ENCODE measurements at regions not wholly inside any gene's neighbourhood (a gene's known extent, or its start where the extent isn't known, plus 50 kb on each side); places are given as distances from the start of the nearest gene placed in this dataset.

DNA sequence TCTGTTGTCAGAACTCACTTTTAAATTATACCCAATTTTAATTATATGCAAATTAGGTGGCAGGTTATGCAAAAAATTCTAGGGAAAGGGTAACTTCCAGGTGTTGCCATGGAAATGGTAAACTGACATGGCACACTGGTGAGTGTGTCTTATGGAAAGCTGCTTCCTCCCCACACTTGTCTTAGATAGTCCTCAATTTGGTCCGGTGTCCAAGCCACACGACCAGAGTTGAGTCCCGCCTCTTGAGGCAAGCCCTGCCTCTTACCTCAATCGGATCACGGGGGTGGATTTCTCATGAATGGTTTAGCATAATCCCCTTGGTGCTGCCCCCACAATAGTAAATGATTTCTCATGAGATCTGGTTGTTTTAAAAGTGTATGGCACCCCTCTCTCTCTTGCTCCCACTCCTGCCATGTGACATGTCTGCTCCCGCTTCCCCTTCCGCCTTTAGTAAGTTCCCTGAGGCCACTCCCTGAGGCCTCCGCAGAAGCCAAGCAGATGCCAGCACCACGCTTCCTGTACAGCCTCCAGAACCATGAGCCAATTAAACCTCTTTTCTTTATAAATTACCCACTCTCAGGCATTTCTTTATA, 74.9 kb downstream of the MATN1 start:
- Histone ChIP-seq H3K4me3 (ENCODE audit: low read depth in 1 of 3, low read length in 3 of 3) (no peak overlapping the region), H3K9me3 (ENCODE audit: control insufficient read depth in 4 of 4, low read length in 3 of 4) (no peaks in the 10 kb centered on the region), H3K4me1 (ENCODE audit: control insufficient read depth in 4 of 4, insufficient read depth in 4 of 4, low read length in 3 of 4) (peaks cover 0 to 4% (median 0%) of the 10 kb centered on the region in 4 donors), H3K27me3 (ENCODE audit: control insufficient read depth in 4 of 4, insufficient read depth in 4 of 4, low read length in 3 of 4) (peaks cover 0 to 2% (median 0%) of the 10 kb centered on the region in 4 donors), H3K36me3 (ENCODE audit: control insufficient read depth in 4 of 4, insufficient read depth in 3 of 4, low read depth in 1 of 4, low read length in 3 of 4) (no peaks in the 10 kb centered on the region), H3K9ac (ENCODE audit: low read depth in 1 of 2, low read length in 2 of 2) (no peak overlapping the region), H3K27ac (ENCODE audit: low read depth in 1 of 2, low read length in 2 of 2) (no peak overlapping the region)
- 81% methylated on average over 9 of the region's 9 CpGs for WGBS
- TF ChIP-seq HNF4G (IDR thresholded peaks at IDR 0.05) (no peak), RXRA (IDR thresholded peaks at IDR 0.05) (no peak), FOXA1 (IDR thresholded peaks at IDR 0.05) (no peak), NR2F2 (IDR thresholded peaks at IDR 0.05) (no peak), YY1 (IDR thresholded peaks at IDR 0.05) (no peak), FOXA2 (IDR thresholded peaks at IDR 0.05) (no peak), EGR1 (IDR thresholded peaks at IDR 0.05; ENCODE audit: low read depth in 2 of 2) (no peak), SP1 (IDR thresholded peaks at IDR 0.05) (no peak)
- TF ChIP-seq, protein P1, sequence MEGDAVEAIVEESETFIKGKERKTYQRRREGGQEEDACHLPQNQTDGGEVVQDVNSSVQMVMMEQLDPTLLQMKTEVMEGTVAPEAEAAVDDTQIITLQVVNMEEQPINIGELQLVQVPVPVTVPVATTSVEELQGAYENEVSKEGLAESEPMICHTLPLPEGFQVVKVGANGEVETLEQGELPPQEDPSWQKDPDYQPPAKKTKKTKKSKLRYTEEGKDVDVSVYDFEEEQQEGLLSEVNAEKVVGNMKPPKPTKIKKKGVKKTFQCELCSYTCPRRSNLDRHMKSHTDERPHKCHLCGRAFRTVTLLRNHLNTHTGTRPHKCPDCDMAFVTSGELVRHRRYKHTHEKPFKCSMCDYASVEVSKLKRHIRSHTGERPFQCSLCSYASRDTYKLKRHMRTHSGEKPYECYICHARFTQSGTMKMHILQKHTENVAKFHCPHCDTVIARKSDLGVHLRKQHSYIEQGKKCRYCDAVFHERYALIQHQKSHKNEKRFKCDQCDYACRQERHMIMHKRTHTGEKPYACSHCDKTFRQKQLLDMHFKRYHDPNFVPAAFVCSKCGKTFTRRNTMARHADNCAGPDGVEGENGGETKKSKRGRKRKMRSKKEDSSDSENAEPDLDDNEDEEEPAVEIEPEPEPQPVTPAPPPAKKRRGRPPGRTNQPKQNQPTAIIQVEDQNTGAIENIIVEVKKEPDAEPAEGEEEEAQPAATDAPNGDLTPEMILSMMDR (IDR thresholded peaks at IDR 0.05; ENCODE audit: low read depth, low read length, missing input control): no peak
- TF ChIP-seq, protein P2, sequence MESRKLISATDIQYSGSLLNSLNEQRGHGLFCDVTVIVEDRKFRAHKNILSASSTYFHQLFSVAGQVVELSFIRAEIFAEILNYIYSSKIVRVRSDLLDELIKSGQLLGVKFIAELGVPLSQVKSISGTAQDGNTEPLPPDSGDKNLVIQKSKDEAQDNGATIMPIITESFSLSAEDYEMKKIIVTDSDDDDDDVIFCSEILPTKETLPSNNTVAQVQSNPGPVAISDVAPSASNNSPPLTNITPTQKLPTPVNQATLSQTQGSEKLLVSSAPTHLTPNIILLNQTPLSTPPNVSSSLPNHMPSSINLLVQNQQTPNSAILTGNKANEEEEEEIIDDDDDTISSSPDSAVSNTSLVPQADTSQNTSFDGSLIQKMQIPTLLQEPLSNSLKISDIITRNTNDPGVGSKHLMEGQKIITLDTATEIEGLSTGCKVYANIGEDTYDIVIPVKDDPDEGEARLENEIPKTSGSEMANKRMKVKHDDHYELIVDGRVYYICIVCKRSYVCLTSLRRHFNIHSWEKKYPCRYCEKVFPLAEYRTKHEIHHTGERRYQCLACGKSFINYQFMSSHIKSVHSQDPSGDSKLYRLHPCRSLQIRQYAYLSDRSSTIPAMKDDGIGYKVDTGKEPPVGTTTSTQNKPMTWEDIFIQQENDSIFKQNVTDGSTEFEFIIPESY (IDR thresholded peaks at IDR 0.05): no peak
- no peak for DNase-seq (ENCODE audit: low spot score)

DNA sequence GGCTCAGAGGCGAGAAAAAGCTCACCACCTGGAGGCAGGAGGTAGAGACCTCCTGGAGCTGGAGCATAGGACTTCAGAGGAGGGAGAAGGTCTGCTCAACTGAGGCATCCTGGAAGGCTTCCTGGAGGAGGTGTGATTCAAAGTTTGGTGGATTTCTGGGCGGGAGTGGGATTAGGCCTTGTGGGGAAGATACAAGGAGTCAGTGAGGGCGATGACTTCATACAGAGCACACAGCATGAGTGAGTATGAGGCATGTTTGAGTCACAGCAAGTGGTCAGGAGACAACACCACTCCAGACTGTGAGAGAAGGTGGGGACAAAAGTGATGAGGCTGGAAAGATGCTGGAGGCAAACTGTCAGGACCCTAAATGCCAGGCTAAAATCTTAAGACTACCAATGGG, 77.6 kb downstream of the MATN1 start:
- H3K4me3 ChIP-seq (ENCODE audit: low read depth in 1 of 3, low read length in 3 of 3): no peak overlapping the region
- H3K27me3 ChIP-seq (ENCODE audit: control insufficient read depth in 4 of 4, insufficient read depth in 4 of 4, low read length in 3 of 4): peaks cover 0 to 2% (median 0%) of the 10 kb centered on the region in 4 donors
- no peak overlapping the region for H3K9ac ChIP-seq (ENCODE audit: low read depth in 1 of 2, low read length in 2 of 2)
- H3K4me1 ChIP-seq (ENCODE audit: control insufficient read depth in 4 of 4, insufficient read depth in 4 of 4, low read length in 3 of 4): no peaks in the 10 kb centered on the region
- H3K36me3 ChIP-seq (ENCODE audit: control insufficient read depth in 4 of 4, insufficient read depth in 3 of 4, low read depth in 1 of 4, low read length in 3 of 4): no peaks in the 10 kb centered on the region
- no peak for TF ChIP-seq SP1 (IDR thresholded peaks at IDR 0.05)
- no peak for TF ChIP-seq EGR1 (IDR thresholded peaks at IDR 0.05; ENCODE audit: low read depth in 2 of 2)
- TF ChIP-seq, protein P3, sequence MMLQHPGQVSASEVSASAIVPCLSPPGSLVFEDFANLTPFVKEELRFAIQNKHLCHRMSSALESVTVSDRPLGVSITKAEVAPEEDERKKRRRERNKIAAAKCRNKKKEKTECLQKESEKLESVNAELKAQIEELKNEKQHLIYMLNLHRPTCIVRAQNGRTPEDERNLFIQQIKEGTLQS (IDR thresholded peaks at IDR 0.05): no peak
- TF ChIP-seq NR2F2 (IDR thresholded peaks at IDR 0.05): no peak
- TF ChIP-seq HNF4G (IDR thresholded peaks at IDR 0.05): no peak
- no peak for TF ChIP-seq FOXA2 (IDR thresholded peaks at IDR 0.05)
- TF ChIP-seq RXRA (IDR thresholded peaks at IDR 0.05): no peak
- no peak for TF ChIP-seq RAD21 (IDR thresholded peaks at IDR 0.05)
- TF ChIP-seq TAF1 (conservative IDR thresholded peaks at IDR 0.05): no peak
- no peak for TF ChIP-seq HNF4A (conservative IDR thresholded peaks at IDR 0.05)
- TF ChIP-seq, protein P2 (IDR thresholded peaks at IDR 0.05): no peak
- TF ChIP-seq, protein P1 (IDR thresholded peaks at IDR 0.05; ENCODE audit: low read depth, low read length, missing input control): no peak
- TF ChIP-seq, protein P4, sequence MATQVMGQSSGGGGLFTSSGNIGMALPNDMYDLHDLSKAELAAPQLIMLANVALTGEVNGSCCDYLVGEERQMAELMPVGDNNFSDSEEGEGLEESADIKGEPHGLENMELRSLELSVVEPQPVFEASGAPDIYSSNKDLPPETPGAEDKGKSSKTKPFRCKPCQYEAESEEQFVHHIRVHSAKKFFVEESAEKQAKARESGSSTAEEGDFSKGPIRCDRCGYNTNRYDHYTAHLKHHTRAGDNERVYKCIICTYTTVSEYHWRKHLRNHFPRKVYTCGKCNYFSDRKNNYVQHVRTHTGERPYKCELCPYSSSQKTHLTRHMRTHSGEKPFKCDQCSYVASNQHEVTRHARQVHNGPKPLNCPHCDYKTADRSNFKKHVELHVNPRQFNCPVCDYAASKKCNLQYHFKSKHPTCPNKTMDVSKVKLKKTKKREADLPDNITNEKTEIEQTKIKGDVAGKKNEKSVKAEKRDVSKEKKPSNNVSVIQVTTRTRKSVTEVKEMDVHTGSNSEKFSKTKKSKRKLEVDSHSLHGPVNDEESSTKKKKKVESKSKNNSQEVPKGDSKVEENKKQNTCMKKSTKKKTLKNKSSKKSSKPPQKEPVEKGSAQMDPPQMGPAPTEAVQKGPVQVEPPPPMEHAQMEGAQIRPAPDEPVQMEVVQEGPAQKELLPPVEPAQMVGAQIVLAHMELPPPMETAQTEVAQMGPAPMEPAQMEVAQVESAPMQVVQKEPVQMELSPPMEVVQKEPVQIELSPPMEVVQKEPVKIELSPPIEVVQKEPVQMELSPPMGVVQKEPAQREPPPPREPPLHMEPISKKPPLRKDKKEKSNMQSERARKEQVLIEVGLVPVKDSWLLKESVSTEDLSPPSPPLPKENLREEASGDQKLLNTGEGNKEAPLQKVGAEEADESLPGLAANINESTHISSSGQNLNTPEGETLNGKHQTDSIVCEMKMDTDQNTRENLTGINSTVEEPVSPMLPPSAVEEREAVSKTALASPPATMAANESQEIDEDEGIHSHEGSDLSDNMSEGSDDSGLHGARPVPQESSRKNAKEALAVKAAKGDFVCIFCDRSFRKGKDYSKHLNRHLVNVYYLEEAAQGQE (IDR thresholded peaks at IDR 0.05): no peak
- DNase-seq (ENCODE audit: low spot score): no peak
- H3K9me3 ChIP-seq (ENCODE audit: control insufficient read depth in 4 of 4, low read length in 3 of 4): no peaks in the 10 kb centered on the region
- 65% methylated on average over 3 of the region's 3 CpGs for WGBS
- H3K27ac ChIP-seq (ENCODE audit: low read depth in 1 of 2, low read length in 2 of 2): no peak overlapping the region
